GM18520 (cell line): ENCODE measurements at regions not wholly inside any gene's neighbourhood (a gene's known extent, or its start where the extent isn't known, plus 50 kb on each side); places are given as distances from the start of the nearest gene placed in this dataset.

Experiments used
- ATAC-seq: cut with Tn5 transposase; IDR thresholded peaks from one replicate; pipeline ENCODE4 v1.9.1; 2021; ENCODE audit not compliant: unreplicated experiment

DNA sequence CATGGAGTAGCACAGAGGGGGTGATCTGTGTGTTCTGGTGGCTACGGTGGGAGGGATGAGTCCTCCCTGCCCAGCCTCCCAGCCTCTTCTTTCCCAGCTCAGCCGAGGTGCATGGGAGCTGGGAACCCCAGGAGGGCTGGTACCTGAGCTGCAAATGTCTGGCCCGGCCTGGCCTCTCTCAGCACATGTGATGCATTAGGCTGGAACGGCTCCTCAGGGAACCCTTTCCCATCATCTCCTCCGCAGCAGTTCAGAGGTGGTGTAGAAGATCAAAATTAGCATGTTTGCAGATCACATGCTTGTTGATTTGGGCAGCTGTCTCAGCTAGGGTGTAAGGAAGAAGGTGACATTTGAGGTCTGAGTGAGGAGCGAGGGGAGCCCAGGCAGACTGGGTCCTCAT is 126.6 kb downstream of the EMX2 start:
- no peak for ATAC-seq

DNA sequence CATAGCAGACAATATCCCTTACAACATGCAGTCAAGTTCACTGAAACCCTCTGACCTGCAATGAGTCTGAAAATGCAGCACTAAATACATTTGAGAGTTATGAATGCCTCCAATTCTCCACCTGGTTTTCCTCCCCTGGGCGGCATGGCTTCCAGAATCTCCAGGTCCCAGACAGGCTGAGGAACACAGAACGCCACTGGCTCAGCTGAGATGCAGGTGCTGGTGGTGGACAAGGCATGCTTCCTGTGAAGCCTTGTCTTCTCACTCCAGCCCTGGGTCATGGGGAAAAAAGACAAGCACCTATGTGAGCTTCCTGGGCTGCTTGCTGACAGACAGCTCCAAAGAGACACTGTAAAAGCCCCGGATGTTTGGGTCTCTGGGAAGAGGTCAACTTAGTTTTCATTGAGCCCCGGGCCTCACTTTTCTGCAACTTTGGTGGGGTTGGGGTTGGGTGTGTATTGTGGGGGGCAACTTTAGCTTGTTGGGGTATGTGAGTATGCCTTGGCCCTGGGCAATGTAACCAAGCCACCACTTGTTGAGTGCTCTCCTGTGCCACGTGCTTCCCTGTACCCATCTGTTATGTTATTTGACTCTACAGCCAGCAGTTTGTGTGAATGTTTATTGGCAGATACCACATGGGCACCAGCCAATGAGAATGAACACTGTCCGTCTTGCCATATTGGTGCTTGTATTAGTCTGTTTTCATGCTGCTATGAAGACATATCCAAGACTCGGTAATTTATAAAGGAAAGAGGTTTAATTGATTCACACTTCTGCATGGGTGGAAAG is 127.8 kb downstream of the EMX2 start:
- no peak for ATAC-seq

DNA sequence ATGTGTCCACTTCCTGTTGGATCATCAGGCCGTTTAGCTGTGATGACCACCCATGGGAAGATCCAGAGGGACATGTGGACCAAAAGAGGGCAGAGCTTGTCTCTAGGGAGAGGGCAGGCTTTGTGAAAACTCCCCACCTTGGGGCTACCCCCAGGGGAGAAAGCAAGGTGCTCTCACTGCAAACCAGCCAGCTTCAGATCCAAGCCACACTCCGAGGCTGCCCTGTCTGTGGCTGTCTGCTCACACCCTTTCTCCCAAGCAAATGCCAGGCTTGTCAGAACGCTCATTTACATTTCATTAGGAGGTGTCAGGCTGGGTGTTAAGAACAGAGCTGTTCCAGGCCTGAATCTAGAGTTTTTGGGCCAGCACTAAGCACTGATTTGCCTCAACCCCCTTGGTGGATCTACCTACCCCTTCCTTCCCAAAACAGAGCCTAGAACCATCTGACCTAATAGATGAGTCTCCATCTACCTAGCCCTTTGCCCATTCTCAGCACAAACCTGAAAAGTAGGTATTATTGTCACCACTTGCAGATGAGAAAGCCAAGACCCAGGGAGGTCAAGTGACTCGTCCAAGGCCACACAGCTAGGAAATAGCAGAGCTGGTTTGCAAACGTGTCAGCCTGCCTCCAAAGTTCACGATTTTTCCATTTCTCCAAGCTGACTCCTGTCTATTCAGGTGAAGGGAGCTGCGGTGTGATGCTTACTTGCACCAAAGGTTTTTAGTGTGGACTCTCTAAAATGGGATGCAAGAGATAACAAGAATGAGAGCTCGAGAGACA is 130.9 kb downstream of the EMX2 start:
- ATAC-seq, result no peak

DNA sequence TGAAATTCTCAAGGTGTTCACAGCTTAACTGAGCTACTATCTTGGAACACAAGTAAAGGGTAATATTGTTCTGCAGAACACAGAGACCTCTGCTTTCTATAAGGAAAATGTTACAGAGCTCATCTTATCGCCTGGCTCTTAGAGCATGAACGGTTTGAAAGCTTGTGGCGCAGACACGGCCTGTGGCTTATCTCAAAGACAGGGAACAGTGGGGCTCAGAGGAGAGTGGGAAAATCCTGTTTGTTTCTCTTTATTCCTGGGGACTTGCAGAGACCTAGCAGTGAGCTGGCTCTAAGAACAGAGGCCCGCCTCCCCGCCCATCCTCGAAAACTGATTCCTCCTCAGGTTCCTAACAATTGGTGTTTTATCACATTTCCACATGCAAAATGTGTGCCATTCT is 131.7 kb downstream of the EMX2 start:
- no peak for ATAC-seq

DNA sequence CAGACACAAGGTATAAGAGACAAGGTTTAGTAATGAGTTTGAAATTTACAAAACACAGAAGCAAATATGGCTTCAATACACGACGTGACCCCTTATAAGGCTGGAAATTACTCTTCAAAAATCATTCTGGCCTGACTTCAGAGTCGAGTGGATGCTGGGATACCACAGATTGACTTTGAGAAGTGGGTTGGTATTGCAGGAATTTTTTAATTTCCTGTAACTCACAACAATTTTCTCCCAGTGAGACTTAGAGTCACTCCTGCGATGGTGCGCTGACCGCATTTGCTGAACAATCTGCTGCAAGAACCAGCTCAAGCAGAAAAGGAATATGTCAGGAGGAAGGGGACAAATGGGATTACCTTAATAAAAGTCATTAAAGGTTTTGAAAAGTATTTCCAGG is 132.1 kb downstream of the EMX2 start:
- no peak for ATAC-seq

DNA sequence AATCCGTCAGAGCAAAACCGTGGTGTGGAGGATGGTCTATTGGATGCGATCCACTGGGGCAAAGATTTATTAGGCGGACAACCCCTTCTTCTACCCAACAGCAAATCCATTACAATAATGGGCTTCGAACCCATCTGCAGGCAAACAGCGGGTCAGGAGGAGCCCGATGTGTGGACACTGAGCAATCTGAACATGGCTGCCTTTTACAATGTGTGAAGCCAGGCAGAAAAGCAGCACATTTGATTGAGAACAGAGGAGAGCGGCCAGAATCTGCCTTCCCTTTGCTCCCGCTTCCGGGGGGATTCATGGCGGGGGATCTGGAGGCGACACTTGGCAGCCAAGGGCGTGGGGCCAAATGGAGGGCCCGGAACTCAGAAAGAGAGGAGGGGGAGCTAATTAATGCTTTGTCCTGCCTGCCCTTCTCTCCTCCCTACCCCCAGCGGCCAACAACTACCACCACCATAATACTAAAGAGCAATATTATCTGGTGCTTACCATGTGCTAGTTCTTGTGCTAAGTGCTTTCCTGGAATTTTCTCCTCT is 133.0 kb downstream of the EMX2 start:
- ATAC-seq, result no peak

DNA sequence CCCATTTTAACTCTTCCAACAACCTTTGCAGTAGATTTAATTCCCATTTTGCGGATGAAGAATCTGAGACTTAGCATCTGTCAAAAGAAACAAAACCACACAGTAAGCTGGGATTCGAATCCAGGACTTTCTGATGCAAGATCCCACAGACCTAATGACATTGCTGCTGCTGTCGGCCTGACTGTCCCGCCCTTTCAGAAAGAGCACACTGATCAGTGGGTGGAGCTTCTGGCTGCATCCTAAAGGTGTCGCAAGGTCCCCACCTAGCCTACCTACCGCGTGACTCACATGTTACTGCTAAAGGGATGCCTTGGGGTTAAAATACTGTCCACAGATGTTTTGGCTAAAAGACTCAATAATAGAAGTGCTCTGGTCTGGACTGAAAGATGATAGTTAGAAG is 134.7 kb downstream of the EMX2 start:
- no peak for ATAC-seq

DNA sequence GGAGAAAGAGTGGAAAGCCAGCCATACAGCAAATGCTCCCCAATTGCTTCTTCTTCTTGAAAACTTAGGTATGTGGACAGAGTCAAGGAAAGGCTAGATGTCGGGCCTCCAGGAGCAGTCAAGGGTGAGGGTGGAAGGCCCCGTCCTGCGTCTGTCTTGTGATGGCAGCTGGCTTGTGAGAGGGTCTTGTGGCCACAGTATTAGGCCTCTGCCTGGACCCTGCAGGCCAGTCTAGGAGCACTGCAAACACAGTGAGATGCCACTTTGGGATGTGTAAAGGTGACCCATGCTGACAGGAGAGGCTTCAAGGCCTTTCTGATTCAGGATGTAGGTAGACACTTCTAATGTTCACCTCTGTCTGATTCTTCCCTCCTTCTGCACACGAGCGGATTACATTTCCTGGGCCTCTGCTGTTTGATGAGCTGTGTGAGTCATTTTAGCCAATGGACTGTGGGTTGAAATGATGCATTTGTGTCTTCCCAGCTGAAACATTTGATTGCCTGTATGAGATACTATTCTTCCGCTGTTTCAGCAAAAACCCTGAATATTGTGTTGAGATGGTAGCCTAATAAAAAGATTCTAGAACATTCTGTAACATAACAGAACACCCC is 135.4 kb downstream of the EMX2 start:
- ATAC-seq, result no peak

DNA sequence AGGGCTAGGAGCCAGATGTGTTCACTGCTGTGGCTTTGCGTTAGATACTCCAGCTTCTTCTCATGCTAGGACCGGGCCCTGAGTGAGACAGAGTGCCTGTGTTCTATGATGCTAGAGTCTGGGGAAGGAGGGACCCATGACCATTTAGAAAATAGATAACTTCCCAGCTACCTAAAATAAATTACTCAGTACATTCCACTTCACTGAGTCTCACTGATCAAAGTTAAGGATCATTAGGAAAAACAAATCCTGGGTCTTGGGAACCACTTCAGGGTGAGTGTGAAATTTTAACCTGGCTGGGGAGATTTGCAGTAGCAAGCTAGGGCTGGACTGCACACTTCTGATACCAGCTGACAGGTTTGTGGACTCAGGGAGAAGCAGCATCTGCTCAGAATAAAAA is 138.1 kb downstream of the EMX2 start:
- ATAC-seq, result no peak

DNA sequence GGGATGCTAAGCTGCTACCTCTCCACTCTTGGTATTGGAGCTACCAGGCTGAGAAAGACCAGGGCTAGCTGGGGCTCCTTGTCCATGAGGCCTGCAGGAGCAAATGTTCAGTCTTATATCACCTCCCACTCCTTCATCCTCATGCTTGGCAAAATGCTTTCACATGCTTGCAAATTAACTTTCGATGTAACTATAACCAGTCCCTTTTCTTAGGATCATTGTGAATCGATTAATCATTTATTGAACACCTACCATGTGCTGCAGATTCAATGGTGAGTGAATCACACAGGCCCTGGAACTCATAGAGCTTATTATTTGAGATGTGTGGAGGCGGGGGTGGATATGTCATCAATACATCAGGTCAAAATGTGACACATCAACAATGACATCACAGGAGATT is 138.6 kb downstream of the EMX2 start:
- no peak for ATAC-seq

DNA sequence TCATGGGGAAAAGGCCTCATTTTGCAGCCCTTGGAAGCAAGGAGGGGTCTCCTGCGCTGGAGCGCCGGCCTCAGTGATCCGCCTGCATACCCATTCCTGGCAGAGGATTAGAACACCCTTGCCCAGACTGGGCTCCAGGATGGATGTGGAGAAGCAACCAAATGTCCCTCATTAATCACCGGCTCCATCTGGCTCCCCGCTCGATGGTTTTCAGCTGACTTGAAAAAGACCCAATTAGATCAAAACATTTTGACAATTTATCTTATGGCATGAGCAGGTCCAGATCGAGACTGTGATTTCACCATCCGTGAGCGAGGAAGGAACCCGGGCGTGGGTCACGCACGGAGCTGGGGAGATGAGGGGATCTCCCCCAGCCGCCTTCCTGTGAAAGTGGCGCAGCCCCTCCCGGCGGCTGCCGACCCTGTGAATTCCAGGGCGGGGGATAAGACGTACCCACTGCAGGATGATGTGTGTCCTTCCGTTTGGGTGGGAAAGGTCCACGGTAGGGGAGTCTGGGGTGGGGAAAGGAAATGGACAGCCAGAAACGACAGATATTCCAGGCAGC is 141.6 kb downstream of the EMX2 start:
- no peak for ATAC-seq

DNA sequence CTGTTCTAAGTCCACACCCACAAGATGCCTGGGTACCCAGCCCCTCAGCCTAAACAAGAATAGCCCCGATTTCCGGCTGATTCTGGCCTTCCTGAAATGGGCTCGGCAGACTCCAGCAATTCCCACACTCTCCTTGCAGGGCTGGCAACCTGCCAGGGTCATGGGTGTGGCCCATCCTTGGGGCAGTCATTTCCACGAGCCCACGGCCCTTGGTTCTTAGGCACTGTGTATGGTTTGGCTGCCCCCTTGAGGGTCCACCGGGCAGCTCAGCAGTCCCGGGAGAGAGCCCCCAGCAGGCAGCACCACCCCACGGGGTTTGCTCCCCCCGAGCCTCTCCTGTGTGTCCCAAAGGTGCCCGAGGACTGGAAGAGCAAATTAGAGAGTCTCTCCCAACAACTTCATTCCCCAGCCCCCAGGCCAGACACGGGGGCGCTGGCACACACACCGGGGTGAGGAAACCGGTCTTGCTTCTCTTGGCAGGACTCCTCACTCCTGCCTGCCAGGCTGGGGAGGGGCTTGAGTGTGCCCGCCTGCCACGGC is 142.2 kb downstream of the EMX2 start:
- no peak for ATAC-seq

DNA sequence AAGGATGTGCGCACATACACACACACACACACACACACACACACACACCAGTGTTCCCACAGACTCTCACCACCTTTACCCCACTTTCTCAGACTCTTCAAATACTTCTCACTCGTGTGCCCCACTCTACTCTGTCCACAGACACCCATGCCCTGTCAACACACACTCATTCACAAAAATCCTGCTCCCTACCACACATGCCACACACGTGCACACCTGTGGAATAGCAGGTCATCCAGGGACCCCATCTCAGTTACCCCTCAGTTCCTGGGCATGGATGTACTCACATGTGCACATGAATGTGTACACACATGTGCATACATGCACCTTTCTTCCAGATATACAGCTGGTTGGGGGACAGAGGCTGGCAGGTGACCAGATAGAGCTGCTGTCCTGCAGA is 142.9 kb downstream of the EMX2 start:
- no peak for ATAC-seq

DNA sequence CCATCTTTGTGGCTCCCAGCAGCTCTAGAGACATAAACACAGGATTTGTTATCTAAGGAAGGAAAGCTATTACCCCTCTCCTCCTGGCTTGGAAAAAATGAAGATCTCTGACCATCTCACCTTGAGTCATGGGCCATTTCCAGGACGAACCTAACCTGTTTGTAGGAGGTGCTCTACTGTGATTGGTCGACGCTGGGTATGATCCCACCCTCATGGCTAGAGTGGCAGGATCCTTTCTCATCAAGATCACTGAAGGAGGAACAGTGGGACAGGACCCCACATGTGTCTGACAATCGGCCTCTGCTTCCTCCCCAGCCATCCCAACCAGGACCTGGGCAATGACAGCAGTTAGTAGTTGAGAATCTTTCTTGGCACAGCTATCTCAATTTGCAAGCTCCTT is 144.1 kb downstream of the EMX2 start:
- ATAC-seq, result no peak

DNA sequence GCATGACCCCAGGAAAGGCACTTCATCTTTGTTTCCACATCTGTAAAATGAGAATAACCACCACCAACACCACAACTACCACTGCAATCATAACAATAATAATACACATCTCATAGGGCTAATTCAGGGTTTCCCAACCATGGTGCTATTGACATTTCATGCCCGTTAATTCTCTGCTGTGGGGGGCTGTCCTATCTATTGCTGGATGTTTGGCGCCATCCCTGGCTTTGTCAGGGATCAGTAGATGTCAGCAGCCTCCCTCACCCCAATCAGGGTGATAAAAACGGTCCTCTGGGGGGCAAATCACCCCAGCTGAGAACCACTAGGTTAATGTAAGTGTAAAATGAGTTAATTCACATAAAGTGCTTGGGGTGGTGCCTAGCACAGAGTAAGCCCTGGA is 145.8 kb downstream of the EMX2 start:
- no peak for ATAC-seq

DNA sequence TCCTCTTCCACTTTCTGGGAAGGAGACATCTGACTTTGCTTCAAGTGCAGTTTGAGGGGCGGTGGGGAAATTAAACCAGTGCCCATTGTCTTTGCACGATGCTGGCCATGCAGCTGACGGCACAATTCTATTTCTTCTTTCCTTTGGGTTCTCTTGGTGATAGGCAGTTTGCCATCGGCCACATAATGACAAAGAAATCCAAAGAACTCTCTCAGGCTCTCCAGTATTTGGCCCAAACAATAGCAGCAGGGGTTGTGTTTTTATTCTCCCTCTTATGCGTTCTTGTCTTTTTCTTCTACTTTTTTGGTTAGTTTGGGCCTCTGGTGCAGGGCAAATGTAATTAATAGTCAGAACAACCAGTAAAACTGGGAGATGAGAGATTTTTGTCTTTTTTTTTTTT is 147.0 kb downstream of the EMX2 start:
- no peak for ATAC-seq

DNA sequence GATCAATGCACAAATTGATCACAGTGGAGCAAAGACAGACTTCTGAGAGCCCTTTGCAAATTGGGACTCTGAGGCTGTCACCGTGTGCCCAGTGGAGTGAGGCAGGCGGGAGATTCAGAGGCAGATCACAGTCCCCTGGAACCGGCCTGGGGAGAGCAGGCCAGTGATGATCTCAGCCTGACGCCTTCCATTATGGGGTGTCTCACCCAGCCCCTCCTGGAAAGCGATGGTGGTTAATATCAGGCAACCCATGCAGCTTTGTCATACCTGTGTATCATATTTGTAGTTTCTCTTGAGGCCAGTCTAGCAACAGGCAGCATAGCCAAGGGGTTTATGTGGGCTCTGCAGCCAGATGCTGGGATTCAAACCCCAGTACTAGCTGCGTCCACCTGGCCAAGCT is 147.8 kb downstream of the EMX2 start:
- ATAC-seq, result no peak

DNA sequence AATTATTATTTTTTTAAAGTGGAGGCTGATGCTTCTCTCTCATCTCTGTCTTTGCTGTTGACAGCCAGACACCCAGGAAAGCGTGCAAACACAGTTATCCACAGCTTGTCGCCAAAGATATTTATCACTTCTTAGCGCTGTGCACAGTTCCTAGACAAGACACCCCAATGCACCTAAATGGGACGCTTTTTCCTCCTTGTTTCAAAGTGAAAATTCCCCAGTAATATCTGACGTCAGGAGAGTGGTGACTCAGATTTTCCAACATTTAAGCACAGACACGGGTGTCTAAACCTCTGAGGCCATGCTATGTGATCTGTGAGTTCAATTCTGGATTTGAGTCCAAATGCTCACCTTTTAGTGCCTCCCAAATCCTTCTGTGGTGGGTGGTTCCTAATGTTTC is 151.6 kb downstream of the EMX2 start:
- no peak for ATAC-seq

DNA sequence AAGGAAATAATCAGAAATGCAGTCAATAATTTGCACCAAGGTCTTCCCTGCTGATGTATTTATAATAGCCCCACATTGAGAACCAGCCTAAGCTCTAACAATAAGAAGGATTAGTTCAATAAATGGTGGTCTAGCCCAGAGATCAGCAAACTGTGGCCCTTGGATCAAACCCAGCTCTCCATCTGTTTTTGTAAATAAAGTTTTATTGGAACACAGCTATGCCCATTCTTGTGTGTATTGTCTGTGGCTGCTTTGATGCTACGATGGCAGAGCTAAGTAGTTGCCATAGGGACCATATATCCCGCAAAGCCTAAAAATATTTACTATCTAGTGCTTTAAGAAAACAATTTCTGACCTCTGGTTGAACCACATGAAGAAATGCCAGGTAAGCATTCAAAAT is 154.9 kb downstream of the EMX2 start:
- no peak for ATAC-seq

DNA sequence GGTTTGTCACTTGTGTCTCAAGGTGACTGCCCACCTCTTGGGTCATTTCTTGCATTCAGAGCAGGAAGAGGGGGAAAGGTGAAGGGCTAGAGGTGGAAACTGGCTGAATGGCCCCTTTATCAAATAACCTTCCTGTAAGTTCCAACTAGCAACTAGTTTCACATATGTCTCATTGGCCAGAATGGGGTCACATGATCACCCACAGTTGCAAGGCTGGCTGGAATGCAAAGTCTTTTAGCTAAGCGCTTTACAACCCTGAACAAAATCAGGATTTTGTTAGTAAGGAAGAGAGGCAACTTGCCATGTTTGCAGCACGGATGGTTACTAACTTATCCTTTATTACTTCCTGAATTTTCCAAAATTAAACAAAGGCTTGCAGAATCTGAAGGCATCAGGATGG is 156.3 kb downstream of the EMX2 start:
- no peak for ATAC-seq

DNA sequence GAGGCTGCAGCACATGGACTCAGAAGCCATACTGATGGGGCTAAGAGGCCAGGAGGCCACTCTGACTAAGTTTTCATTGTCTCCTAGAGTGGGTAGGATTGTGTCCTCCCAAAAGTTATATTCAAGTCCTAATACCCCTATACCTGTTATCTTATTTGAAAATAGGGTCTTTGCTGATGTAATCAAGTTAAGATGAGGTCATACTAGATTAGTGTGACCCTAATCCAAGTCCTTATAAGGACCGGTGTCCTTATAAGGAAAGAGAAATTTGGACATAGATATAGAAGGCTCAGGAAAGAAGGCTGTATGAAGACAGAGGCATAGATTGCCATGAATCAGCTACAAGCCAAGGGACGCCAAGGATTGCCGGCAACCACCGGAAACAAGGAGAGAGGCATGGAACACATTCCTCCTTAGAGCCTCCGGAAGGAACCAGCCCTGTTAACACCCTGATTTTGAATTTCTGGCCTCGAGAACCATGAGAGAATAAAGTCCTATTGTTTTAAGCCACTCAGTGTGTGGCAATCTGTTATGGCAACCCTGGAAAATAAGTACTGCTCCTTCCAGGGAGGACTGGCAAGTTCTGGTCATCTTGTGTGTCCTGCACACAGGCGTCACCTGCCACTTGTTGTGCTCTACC is 157.0 kb downstream of the EMX2 start:
- ATAC-seq, result no peak
